DND-41 (cell line): ENCODE measurements at regions not wholly inside any gene's neighbourhood (a gene's known extent, or its start where the extent isn't known, plus 50 kb on each side); places are given as distances from the start of the nearest gene placed in this dataset.

Source experiments
- EZH2 ChIP-seq: IDR thresholded peaks from 3 replicates; pipeline ENCODE4 v1.6.1; 2012; ENCODE audit warnings: borderline replicate concordance, low read depth, mild to moderate bottlenecking, moderate library complexity, low read length, inconsistent platforms; ENCODE audit not compliant: severe bottlenecking
- TF ChIP-seq, protein P1 (sequence below): IDR thresholded peaks from 2 replicates; pipeline ENCODE4 v1.5.1; 2012; ENCODE audit warnings: borderline replicate concordance, low read length, moderate library complexity, mild to moderate bottlenecking; ENCODE audit not compliant: poor library complexity, severe bottlenecking; ENCODE audit errors: extremely low read depth

GRCh38 chr15:38144921-38145320 lies 107.7 kb upstream of the SPRED1 start:
- TF ChIP-seq, protein P1, sequence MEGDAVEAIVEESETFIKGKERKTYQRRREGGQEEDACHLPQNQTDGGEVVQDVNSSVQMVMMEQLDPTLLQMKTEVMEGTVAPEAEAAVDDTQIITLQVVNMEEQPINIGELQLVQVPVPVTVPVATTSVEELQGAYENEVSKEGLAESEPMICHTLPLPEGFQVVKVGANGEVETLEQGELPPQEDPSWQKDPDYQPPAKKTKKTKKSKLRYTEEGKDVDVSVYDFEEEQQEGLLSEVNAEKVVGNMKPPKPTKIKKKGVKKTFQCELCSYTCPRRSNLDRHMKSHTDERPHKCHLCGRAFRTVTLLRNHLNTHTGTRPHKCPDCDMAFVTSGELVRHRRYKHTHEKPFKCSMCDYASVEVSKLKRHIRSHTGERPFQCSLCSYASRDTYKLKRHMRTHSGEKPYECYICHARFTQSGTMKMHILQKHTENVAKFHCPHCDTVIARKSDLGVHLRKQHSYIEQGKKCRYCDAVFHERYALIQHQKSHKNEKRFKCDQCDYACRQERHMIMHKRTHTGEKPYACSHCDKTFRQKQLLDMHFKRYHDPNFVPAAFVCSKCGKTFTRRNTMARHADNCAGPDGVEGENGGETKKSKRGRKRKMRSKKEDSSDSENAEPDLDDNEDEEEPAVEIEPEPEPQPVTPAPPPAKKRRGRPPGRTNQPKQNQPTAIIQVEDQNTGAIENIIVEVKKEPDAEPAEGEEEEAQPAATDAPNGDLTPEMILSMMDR = no peak
- TF ChIP-seq EZH2 = no peak
